ENCODE measurements at regions not wholly inside any gene's neighbourhood (a gene's known extent, or its start where the extent isn't known, plus 50 kb on each side); places are given as distances from the start of the nearest gene placed in this dataset.

GRCh38 chr14:101616202-101616601, 54.9 kb downstream of the DIO3 start:
- Histone ChIP-seq H3K27me3 (ENCODE audit: insufficient read depth, low read length) (peaks cover 61% of the 10 kb centered on the region), H3K4me3 (ENCODE audit: low read depth, low read length) (no peak overlapping the region), H3K27ac (ENCODE audit: low read depth, low read length) (no peak overlapping the region), H3K4me1 (ENCODE audit: control insufficient read depth, insufficient read depth, low read length, unreplicated experiment) (no peaks in the 10 kb centered on the region), H2AFZ (ENCODE audit: low read length, unreplicated experiment) (no peak overlapping the region), H3K36me3 (ENCODE audit: insufficient read depth, low read length) (no peaks in the 10 kb centered on the region), H3K79me2 (ENCODE audit: control insufficient read depth, insufficient read depth, low read length, unreplicated experiment) (no peaks in the 10 kb centered on the region)

- Histone ChIP-seq H3K27ac (ENCODE audit: low read depth, low read length) (no peak overlapping the region), H3K27me3 (ENCODE audit: insufficient read depth, low read length) (peaks cover 30% of the 10 kb centered on the region), H3K79me2 (ENCODE audit: control insufficient read depth, insufficient read depth, low read length, unreplicated experiment) (no peaks in the 10 kb centered on the region), H2AFZ (ENCODE audit: low read length, unreplicated experiment) (no peak overlapping the region), H3K4me3 (ENCODE audit: low read depth, low read length) (no peak overlapping the region), H3K36me3 (ENCODE audit: insufficient read depth, low read length) (no peaks in the 10 kb centered on the region), H3K4me1 (ENCODE audit: control insufficient read depth, insufficient read depth, low read length, unreplicated experiment) (no peaks in the 10 kb centered on the region)
Measured at GRCh38 chr14:101619484-101619883, 58.2 kb downstream of the DIO3 start.

- Histone ChIP-seq H3K27ac (ENCODE audit: low read depth, low read length) (no peak overlapping the region), H3K36me3 (ENCODE audit: insufficient read depth, low read length) (no peaks in the 10 kb centered on the region), H3K27me3 (ENCODE audit: insufficient read depth, low read length) (peaks cover 23% of the 10 kb centered on the region), H3K79me2 (ENCODE audit: control insufficient read depth, insufficient read depth, low read length, unreplicated experiment) (no peaks in the 10 kb centered on the region), H3K4me3 (ENCODE audit: low read depth, low read length) (no peak overlapping the region), H3K4me1 (ENCODE audit: control insufficient read depth, insufficient read depth, low read length, unreplicated experiment) (no peaks in the 10 kb centered on the region), H2AFZ (ENCODE audit: low read length, unreplicated experiment) (no peak overlapping the region)
Measured at GRCh38 chr14:101620031-101620788, 58.9 kb downstream of the DIO3 start.

- no peak overlapping the region for H3K4me3 ChIP-seq (ENCODE audit: low read depth, low read length)
- no peak overlapping the region for H2AFZ ChIP-seq (ENCODE audit: low read length, unreplicated experiment)
- no peaks in the 10 kb centered on the region for H3K36me3 ChIP-seq (ENCODE audit: insufficient read depth, low read length)
- no peaks in the 10 kb centered on the region for H3K79me2 ChIP-seq (ENCODE audit: control insufficient read depth, insufficient read depth, low read length, unreplicated experiment)
- H3K4me1 ChIP-seq (ENCODE audit: control insufficient read depth, insufficient read depth, low read length, unreplicated experiment) = no peaks in the 10 kb centered on the region
- peaks cover 18% of the 10 kb centered on the region for H3K27me3 ChIP-seq (ENCODE audit: insufficient read depth, low read length)
- no peak overlapping the region for H3K27ac ChIP-seq (ENCODE audit: low read depth, low read length)
Measured at GRCh38 chr14:101620821-101621785, 59.8 kb downstream of the DIO3 start.

DNA sequence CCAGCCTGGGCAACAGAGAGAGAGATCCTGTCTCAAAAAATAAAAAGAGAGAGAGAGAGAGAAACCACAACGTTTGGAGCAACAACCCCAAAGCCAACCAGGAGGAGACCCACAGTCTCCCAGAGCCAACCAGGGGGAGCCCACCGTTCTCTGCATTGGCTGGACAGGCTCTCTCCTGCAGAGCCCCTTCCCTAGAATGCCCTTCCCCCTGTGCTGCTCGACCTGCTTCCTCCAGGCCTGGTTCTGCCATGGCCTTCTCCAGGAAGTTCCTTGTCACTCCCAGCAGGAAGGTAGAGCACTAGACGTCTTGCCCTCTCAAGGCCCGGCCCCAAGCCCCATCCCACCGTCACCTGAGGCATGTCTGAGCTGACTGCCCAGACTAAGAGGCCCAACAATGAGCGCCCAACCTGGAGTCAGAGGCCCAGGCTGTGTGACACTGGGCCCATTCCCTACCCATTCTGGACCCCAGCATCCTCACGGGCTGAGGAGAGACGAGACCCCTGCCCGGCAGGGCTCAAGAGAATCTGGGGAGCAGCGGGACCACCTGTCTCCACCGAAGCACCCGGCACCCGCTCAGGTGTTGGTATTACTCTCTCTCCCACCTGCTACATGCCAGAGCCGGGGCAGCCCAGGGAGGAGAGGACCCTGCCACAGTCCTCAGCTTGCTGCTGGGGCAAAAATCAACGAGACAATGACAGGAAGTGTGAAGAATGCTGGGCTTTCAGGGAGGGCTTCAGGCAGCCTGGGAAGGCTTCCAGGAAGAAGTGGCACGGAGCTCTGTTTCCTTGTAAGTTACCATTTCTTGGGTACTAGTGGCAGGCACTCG, 61.2 kb downstream of the DIO3 start:
- no peak overlapping the region for H3K27ac ChIP-seq (ENCODE audit: low read depth, low read length)
- no peak overlapping the region for H3K4me3 ChIP-seq (ENCODE audit: low read depth, low read length)
- H3K27me3 ChIP-seq (ENCODE audit: insufficient read depth, low read length) = peaks cover 14% of the 10 kb centered on the region; the same call in 1 of the 2 replicates
- H3K36me3 ChIP-seq (ENCODE audit: insufficient read depth, low read length) = no peaks in the 10 kb centered on the region
- no peaks in the 10 kb centered on the region for H3K79me2 ChIP-seq (ENCODE audit: control insufficient read depth, insufficient read depth, low read length, unreplicated experiment)
- H3K4me1 ChIP-seq (ENCODE audit: control insufficient read depth, insufficient read depth, low read length, unreplicated experiment) = no peaks in the 10 kb centered on the region
- H2AFZ ChIP-seq (ENCODE audit: low read length, unreplicated experiment) = no peak overlapping the region

GRCh38 chr14:101623077-101623372, 61.7 kb downstream of the DIO3 start:
- H3K27me3 ChIP-seq (ENCODE audit: insufficient read depth, low read length) = peaks cover 13% of the 10 kb centered on the region; the same call in 1 of the 2 replicates
- H2AFZ ChIP-seq (ENCODE audit: low read length, unreplicated experiment) = no peak overlapping the region
- H3K4me1 ChIP-seq (ENCODE audit: control insufficient read depth, insufficient read depth, low read length, unreplicated experiment) = no peaks in the 10 kb centered on the region
- H3K79me2 ChIP-seq (ENCODE audit: control insufficient read depth, insufficient read depth, low read length, unreplicated experiment) = no peaks in the 10 kb centered on the region
- H3K36me3 ChIP-seq (ENCODE audit: insufficient read depth, low read length) = no peaks in the 10 kb centered on the region
- no peak overlapping the region for H3K27ac ChIP-seq (ENCODE audit: low read depth, low read length)
- no peak overlapping the region for H3K4me3 ChIP-seq (ENCODE audit: low read depth, low read length)

- Histone ChIP-seq H3K79me2 (ENCODE audit: control insufficient read depth, insufficient read depth, low read length, unreplicated experiment) (no peaks in the 10 kb centered on the region), H2AFZ (ENCODE audit: low read length, unreplicated experiment) (no peak overlapping the region), H3K27ac (ENCODE audit: low read depth, low read length) (no peak overlapping the region), H3K4me3 (ENCODE audit: low read depth, low read length) (no peak overlapping the region), H3K36me3 (ENCODE audit: insufficient read depth, low read length) (no peaks in the 10 kb centered on the region), H3K27me3 (ENCODE audit: insufficient read depth, low read length) (peaks cover 5% of the 10 kb centered on the region; the same call in 1 of the 2 replicates), H3K4me1 (ENCODE audit: control insufficient read depth, insufficient read depth, low read length, unreplicated experiment) (no peaks in the 10 kb centered on the region)
Measured at GRCh38 chr14:101623685-101624444, 62.6 kb downstream of the DIO3 start.

DNA sequence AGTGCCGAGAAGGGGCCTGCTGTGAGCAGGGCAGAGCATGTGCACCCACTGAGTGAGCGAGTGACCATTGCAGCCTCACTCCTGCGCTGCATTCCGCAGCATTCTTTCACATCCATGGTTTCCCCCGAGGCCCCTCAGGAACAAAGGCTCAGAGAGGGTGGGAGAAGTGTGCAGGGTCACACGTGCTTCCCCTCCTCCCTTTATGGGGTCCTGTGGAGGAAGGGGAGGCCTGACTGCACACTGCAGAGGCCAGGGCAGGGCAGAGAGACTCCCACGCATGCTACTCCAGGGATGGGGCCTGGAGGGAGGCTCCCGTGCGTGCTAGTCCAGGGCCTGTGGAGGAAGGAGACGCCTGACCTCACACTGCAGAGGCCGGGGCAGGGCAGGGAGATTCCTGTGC, 63.2 kb downstream of the DIO3 start:
- no peak overlapping the region for H3K4me3 ChIP-seq (ENCODE audit: low read depth, low read length)
- H2AFZ ChIP-seq (ENCODE audit: low read length, unreplicated experiment) = no peak overlapping the region
- no peak overlapping the region for H3K27ac ChIP-seq (ENCODE audit: low read depth, low read length)
- no peaks in the 10 kb centered on the region for H3K36me3 ChIP-seq (ENCODE audit: insufficient read depth, low read length)
- H3K79me2 ChIP-seq (ENCODE audit: control insufficient read depth, insufficient read depth, low read length, unreplicated experiment) = no peaks in the 10 kb centered on the region
- H3K27me3 ChIP-seq (ENCODE audit: insufficient read depth, low read length) = peaks cover 5% of the 10 kb centered on the region; the same call in 1 of the 2 replicates
- H3K4me1 ChIP-seq (ENCODE audit: control insufficient read depth, insufficient read depth, low read length, unreplicated experiment) = no peaks in the 10 kb centered on the region

- H3K79me2 ChIP-seq (ENCODE audit: control insufficient read depth, insufficient read depth, low read length, unreplicated experiment) = no peaks in the 10 kb centered on the region
- H3K36me3 ChIP-seq (ENCODE audit: insufficient read depth, low read length) = no peaks in the 10 kb centered on the region
- H3K4me1 ChIP-seq (ENCODE audit: control insufficient read depth, insufficient read depth, low read length, unreplicated experiment) = no peaks in the 10 kb centered on the region
- H3K27ac ChIP-seq (ENCODE audit: low read depth, low read length) = no peak overlapping the region
- H3K4me3 ChIP-seq (ENCODE audit: low read depth, low read length) = no peak overlapping the region
- no peak overlapping the region for H2AFZ ChIP-seq (ENCODE audit: low read length, unreplicated experiment)
- peaks cover 5% of the 10 kb centered on the region; the same call in 1 of the 2 replicates for H3K27me3 ChIP-seq (ENCODE audit: insufficient read depth, low read length)
Measured at GRCh38 chr14:101625336-101626097, 64.2 kb downstream of the DIO3 start.

Measured in ACC112 (cell line).